ENCODE measurements at regions not wholly inside any gene's neighbourhood (a gene's known extent, or its start where the extent isn't known, plus 50 kb on each side); places are given as distances from the start of the nearest gene placed in this dataset.

- ChIA-PET POLR2A (no interaction called here), CTCF (no interaction called here)
- Histone ChIP-seq H3K4me2 (no peak overlapping the region), H3K79me2 (ENCODE audit: insufficient read depth) (no peaks in the 10 kb centered on the region), H3K36me3 (replicated peaks in 1 of 2; ENCODE audit: control insufficient read depth in 1 of 2, insufficient read depth in 2 of 2, low read length in 1 of 2) (no peaks in the 10 kb centered on the region), H3K4me3 (ENCODE audit: low read depth in 2 of 2, low read length in 1 of 2) (no peak overlapping the region), H3K9me3 (no peaks in the 10 kb centered on the region), H4K20me1 (ENCODE audit: insufficient read depth) (no peaks in the 10 kb centered on the region), H2AFZ (ENCODE audit: low read depth) (no peak overlapping the region), H3K9me2 (no peaks in the 10 kb centered on the region), H3K4me1 (ENCODE audit: control insufficient read depth in 1 of 2, insufficient read depth in 2 of 2, low read depth in 1 of 2, low read length in 1 of 2) (no peaks in the 10 kb centered on the region; a peak in 1 of 4 replicates), H3F3A (replicated peaks; ENCODE audit: insufficient read depth) (no peaks in the 10 kb centered on the region), H3K27me3 (ENCODE audit: insufficient read depth) (peaks cover 53% of the 10 kb centered on the region), H3K9ac (no peak overlapping the region), H3K27ac (ENCODE audit: low read depth in 2 of 2, low read length in 1 of 2) (no peak overlapping the region)
- TF ChIP-seq PBX3 (IDR thresholded peaks at IDR 0.05) (no peak), YY1 (IDR thresholded peaks at IDR 0.05; ENCODE audit: low read depth) (no peak), GATA2 (CRISPR knock-in tag; IDR thresholded peaks at IDR 0.05) (no peak), IRF3 (IDR thresholded peaks at IDR 0.05; ENCODE audit: low read depth, low read length) (no peak), RAD21 (IDR thresholded peaks at IDR 0.05; ENCODE audit: low read length) (no peak), EP300 (IDR thresholded peaks at IDR 0.05; ENCODE audit: borderline replicate concordance in 1 of 2, low read depth in 1 of 2, low read length in 1 of 2) (no peak), ZBTB33 (IDR thresholded peaks at IDR 0.05; ENCODE audit: borderline replicate concordance, low read depth) (no peak), USF1 (IDR thresholded peaks at IDR 0.05; ENCODE audit: borderline replicate concordance, low read depth) (no peak), FOXJ3 (CRISPR knock-in tag; IDR thresholded peaks at IDR 0.05) (no peak), TAF1 (IDR thresholded peaks at IDR 0.05; ENCODE audit: borderline replicate concordance, low read depth, low read length) (no peak), MEF2A (IDR thresholded peaks at IDR 0.05; ENCODE audit: borderline replicate concordance, low read depth) (no peak), CHD2 (IDR thresholded peaks at IDR 0.05; ENCODE audit: low read length, partially characterized antibody) (no peak), RXRA (IDR thresholded peaks at IDR 0.05; ENCODE audit: borderline replicate concordance, low read depth) (no peak), CTCF (IDR thresholded peaks at IDR 0.05) (no peak)
- DNase-seq: no peak
- 47% methylated on average over 27 of the region's 37 CpGs for WGBS (ENCODE audit: low lambda C conversion rate)
Observed at GRCh38 chr12:34344851-34345522, 322.7 kb downstream of the ALG10 start.
